ENCODE measurements at regions not wholly inside any gene's neighbourhood (a gene's known extent, or its start where the extent isn't known, plus 50 kb on each side); places are given as distances from the start of the nearest gene placed in this dataset.

DNA sequence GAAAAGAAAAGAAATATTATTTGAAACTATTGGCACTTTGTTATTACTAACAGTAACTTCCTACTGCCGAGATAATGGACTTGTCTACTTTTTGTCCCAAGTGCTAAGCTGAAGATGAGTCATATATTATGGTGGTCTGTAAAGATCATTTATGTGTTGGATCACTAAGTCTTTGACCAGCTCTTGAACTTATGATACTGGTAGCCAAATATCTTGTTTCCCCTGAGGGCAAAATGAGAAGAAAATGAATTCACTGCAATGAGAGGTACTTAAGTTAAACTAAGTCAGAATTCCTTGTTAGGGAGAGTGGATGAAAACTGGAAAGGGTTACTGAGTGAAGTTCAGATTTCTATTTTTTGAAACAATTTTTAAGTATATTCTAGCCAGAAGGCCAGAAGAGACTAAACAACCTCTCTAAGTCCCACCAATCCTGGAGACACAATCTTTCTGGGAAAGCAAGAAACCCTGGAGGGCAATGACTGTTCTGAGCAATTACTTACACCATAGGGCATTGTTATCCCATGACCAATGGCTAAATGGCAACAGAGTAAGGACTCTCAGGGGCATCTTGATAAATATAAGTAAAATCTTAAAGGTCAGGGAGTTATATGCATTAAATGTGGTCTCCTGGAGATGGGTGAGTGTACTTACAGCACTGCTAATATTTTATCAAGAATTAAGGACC is 287.7 kb downstream of the STIM2 start:
- DNase-seq (ENCODE audit: low read depth) = no peak
- TF ChIP-seq CTCF (IDR thresholded peaks at IDR 0.05; ENCODE audit: control insufficient read depth, extremely low read depth, insufficient read depth) = no peak
- no peak overlapping the region for H3K4me3 ChIP-seq (ENCODE audit: low read depth, low read length)

GRCh38 chr4:27149541-27150212 is 289.0 kb downstream of the STIM2 start:
- H3K4me3 ChIP-seq (ENCODE audit: low read depth, low read length) = no peak overlapping the region
- no peak for DNase-seq (ENCODE audit: low read depth)
- TF ChIP-seq CTCF (IDR thresholded peaks at IDR 0.05; ENCODE audit: control insufficient read depth, extremely low read depth, insufficient read depth) = no peak

GRCh38 chr4:27152703-27153102 is 292.1 kb downstream of the STIM2 start:
- no peak for TF ChIP-seq CTCF (IDR thresholded peaks at IDR 0.05; ENCODE audit: control insufficient read depth, extremely low read depth, insufficient read depth)
- no peak for DNase-seq (ENCODE audit: low read depth)
- no peak overlapping the region for H3K4me3 ChIP-seq (ENCODE audit: low read depth, low read length)

DNA sequence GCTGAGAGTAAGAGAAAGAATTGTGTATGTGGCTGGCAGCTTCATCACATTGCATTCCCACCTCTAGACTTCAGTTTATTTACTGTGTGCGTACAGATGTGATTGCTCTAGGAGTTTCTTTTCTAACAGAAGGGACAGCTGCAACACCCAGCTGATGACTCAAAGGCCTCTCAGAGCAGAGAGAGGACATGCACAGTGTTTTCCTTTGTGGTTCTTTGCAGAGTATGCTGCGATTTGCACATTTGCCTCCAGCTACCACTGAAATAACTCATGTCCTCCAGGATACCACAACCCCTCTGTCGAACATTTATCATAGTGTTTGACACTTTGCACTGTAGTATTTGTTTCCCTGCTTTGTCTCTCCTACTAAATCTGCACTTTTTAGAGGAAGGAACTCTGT is 294.1 kb downstream of the STIM2 start:
- no peak overlapping the region for H3K4me3 ChIP-seq (ENCODE audit: low read depth, low read length)
- TF ChIP-seq CTCF (IDR thresholded peaks at IDR 0.05; ENCODE audit: control insufficient read depth, extremely low read depth, insufficient read depth) = no peak
- DNase-seq (ENCODE audit: low read depth) = no peak

DNA sequence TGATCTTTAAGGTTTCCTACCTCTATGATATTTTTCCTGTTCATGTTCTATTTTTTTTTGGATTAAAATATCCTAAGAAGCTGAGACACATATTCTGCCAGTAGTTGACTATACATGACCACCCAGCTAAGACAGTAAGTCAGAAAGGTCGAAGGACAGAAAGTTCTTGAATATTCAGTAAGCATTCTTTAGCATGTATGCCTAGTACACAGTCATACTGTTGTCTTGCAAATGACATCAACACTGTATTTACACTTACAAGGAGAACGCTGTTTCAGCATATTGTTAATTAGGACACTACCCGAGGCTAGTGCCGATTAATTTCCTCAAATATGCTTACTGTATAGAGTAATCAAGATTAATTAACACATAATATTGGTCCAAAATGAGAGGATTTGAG is 300.6 kb downstream of the STIM2 start:
- no peak overlapping the region for H3K4me3 ChIP-seq (ENCODE audit: low read depth, low read length)
- no peak for DNase-seq (ENCODE audit: low read depth)
- TF ChIP-seq CTCF (IDR thresholded peaks at IDR 0.05; ENCODE audit: control insufficient read depth, extremely low read depth, insufficient read depth) = no peak

GRCh38 chr4:27168783-27169182 is 308.1 kb downstream of the STIM2 start:
- no peak for DNase-seq (ENCODE audit: low read depth)
- H3K4me3 ChIP-seq (ENCODE audit: low read depth, low read length) = no peak overlapping the region
- TF ChIP-seq CTCF (IDR thresholded peaks at IDR 0.05; ENCODE audit: control insufficient read depth, extremely low read depth, insufficient read depth) = no peak

- DNase-seq (ENCODE audit: low read depth) = no peak
- H3K4me3 ChIP-seq (ENCODE audit: low read depth, low read length) = no peak overlapping the region
- TF ChIP-seq CTCF (IDR thresholded peaks at IDR 0.05; ENCODE audit: control insufficient read depth, extremely low read depth, insufficient read depth) = no peak
Observed at GRCh38 chr4:27173280-27173679, 312.6 kb downstream of the STIM2 start.

Data from LNCaP clone FGC (cell line).